GM18508 (cell line): ENCODE measurements at regions not wholly inside any gene's neighbourhood (a gene's known extent, or its start where the extent isn't known, plus 50 kb on each side); places are given as distances from the start of the nearest gene placed in this dataset.

ENCODE experiments used
- ATAC-seq: cut with Tn5 transposase; IDR thresholded peaks from one replicate; pipeline ENCODE4 v1.9.1; 2021; ENCODE audit warnings: moderate number of reproducible peaks; ENCODE audit not compliant: insufficient read depth, unreplicated experiment

- ATAC-seq: no peak
Measured at GRCh38 chr4:176499518-176499917, 179.8 kb downstream of the SPCS3 start.

DNA sequence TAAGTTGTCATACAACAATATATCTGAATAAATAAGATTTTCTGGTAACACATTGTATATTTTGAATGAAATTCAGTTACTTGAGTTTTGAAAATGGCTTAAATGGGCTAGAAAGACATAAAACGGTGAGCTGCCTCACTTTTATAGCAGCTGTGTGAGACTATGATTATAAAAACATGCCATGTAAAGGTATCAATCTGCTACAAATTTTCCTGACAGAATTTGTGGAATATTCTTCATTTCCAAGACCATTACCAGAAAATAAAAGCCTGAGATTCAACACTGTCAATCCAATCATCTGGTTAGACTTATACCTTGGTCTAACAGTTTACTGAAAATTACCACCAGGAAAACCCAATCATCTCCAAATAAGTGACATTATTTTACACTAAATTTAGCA lies 181.1 kb downstream of the SPCS3 start:
- no peak for ATAC-seq

GRCh38 chr4:176504118-176504517 lies 184.4 kb downstream of the SPCS3 start:
- ATAC-seq: no peak

DNA sequence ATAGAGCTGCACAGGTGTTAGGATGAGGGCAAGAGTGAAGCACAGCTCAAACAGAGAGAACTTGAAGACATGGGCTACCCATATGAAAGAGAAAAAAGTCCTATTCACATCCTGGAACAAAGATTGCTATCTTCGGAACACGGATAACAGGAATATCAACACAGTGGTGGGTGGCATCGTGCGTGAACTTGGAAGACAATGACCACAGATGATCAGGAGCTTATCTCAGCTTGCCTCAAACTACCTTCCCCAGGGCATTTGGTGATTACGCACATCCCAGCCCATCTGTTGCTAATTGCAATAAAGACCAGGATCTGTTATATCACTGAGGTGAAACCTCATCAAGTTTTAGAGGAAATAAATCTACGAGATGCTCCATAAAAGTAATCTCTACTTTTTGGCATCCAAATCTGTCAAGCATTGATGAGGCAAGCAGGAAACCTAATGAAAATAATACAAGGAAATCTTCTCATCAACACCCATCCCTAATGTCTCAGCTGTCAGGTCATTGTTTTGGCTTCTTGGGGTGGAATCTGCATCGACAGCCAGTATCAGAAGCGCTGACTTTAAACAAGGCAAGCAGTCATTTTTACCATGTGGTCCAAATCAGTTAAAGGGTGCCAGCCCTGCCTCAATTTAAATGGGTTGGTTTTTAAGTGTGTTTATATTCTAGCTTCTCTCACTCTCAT lies 188.2 kb downstream of the SPCS3 start:
- no peak for ATAC-seq

DNA sequence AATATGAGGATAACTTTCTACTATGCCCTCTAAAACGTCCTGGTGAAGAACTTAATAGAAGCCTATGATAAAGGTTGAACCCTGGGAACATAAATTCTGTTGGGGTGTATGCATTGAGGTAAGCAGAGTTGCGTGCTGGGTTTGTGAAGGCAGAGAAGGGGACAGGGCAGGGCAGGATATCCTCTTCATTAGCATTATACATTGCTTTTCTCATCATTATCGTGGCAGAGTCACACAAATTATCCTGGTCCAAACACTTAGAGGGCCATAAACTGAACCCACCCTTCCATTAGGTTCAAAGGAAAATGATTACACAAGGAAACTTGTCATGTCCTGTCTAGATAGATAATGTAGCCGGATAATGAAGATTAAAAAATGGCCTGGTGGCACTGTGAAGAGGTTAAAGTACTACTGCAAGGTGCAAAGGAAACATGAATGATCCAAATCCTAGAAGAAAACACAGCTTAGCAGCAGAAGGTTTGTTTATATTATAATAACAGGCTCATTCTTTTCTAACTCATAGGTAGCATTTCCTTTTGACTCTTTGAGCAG lies 189.1 kb downstream of the SPCS3 start:
- no peak for ATAC-seq

GRCh38 chr4:176525576-176525975 lies 205.8 kb downstream of the SPCS3 start:
- no peak for ATAC-seq

DNA sequence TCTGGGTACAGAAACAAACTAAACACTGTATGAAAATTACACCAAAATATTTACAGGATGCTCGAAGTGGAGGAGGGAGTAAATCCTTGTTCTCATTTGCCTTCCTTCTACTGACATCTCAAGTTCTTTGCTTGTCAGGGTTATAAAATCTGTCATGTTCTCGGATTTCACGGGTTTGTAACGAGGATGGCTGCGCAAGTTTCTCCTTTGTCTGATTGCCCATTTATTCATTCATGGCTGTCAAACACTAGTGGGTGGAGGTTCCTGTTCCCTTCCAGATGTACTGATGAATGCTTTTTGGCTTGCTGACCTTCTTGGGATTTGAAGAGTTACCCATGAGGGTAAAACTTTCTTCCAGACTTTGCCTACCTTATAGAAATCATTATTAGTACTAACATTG lies 206.9 kb downstream of the SPCS3 start:
- ATAC-seq: no peak

DNA sequence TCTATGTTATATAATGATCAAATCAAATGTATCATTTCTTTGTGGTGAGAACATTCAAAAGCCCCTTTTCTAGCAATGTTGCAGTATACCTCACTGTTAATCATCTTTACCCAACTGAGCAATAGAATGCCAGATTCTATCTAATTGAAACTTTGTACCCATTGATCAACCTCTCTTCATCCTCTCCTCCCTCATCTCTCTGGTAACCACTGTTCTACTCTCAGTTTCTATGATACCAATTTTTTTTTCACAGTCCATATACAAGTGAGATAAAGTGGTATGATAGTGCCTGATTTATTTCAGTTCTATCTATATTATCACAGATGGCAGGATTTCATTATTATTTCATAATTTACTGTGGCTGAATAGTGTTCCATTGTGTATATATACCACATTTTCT lies 209.8 kb downstream of the SPCS3 start:
- no peak for ATAC-seq

- no peak for ATAC-seq
Measured at GRCh38 chr4:176533159-176533558, 213.4 kb downstream of the SPCS3 start.

- no peak for ATAC-seq
Measured at GRCh38 chr4:176534566-176534965, 214.8 kb downstream of the SPCS3 start.

DNA sequence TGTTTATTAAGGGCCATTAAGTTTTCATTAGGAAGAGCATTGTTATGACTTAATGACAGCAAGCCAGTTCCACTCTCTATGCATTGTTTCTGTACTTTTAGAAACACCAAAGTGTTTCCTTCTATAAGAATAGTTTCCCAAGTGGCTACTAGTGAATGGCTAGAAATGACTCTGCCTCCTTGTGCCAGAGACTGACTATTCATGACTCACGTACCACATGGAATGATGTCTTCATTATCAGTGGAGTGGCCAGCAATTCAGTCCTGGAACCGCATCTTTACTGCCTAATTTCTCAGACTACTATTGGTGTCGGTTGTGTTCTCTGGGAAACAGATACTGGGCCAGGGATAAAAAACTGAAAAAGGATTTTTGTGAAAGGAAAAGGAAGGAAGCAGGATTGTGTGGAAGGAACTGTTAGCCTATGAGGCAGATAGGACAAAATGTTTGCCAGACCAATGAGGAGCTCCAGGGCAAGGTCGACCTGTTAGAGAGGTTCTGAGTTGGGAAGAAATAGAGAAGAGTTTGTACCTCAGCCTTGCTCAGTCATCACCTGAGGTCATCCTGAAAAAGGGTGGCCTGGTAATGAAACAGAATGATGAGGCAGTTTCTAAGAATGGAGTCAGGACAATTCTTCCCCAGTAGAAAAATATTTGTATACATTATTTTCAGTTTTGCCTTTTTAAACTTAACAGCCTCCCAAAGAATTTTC lies 218.6 kb downstream of the SPCS3 start:
- no peak for ATAC-seq

GRCh38 chr4:176539091-176539784 lies 219.5 kb downstream of the SPCS3 start:
- ATAC-seq: no peak

DNA sequence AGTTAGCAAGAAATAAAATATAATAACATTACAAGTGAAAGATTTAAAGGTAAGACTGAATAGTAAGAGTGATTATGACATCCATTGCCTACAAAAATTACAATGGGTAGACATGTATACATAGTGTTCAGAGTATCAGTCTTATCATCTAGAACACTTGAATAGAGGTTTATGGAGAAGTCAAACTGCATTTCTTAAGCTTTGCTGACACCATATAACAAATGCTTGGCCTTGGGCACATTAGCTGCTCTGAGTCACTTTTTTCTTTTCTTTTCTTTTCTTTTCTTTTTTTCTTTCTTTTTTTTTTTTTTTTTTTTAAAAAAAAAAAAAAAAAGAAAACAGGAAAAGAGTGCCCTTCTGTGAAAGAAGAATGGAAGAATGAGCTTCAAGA lies 220.0 kb downstream of the SPCS3 start:
- no peak for ATAC-seq

DNA sequence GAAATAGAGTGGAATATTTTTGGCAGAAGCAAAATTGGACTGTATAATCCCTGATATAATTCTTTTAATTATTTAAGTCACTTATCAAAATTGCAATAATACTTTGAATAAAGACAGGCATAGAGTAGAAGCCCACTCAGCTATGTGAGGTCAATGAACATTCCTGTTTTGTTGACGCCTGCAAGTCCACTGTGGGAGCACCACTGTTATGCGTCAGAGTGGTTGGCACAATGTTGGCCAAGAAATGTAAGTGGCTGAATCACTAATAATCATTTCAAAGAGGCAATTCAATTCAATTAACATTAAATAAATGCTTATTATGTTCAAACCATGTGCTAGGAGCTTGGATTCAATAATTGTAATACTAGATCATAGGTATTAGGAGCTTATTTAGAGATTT lies 221.0 kb downstream of the SPCS3 start:
- no peak for ATAC-seq

DNA sequence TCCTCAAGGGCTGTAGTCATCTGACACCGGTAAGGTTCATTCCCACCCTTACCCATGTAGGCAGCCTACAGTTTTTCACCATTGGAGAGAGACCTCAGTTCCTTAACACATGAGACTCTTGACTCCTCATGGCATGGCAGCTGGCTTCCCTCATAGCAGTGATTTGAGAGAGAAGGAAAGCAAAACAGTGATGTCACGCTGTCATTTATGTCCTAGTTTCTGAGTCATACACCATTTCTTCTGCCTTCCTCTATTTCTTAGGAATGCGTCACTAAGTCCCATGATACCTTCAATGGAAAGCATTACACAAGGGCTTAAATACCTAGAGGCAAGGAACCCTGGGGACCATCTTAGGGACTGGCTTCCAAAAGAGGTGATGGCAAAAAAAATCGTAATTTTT lies 226.1 kb downstream of the SPCS3 start:
- no peak for ATAC-seq

GRCh38 chr4:176546975-176547374 lies 227.2 kb downstream of the SPCS3 start:
- ATAC-seq: no peak

DNA sequence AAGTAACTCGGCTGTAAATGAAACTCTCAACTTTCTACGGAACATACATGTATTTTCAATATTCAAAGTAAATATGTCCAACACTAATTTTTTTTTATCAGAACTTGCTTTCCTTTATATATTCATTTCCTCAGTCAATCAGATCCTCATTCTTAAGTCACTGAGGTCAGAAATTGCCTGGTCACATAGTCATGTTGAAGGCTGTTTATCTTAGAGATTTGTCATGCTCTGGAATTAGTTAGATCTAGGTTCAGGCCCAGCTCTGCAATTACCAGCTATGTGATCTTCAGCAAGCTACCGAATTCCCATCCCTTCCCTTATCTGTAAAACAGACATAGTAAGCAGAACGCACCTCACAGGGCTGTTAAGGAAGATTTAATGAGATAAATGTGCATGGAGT lies 228.8 kb downstream of the SPCS3 start:
- ATAC-seq: no peak

DNA sequence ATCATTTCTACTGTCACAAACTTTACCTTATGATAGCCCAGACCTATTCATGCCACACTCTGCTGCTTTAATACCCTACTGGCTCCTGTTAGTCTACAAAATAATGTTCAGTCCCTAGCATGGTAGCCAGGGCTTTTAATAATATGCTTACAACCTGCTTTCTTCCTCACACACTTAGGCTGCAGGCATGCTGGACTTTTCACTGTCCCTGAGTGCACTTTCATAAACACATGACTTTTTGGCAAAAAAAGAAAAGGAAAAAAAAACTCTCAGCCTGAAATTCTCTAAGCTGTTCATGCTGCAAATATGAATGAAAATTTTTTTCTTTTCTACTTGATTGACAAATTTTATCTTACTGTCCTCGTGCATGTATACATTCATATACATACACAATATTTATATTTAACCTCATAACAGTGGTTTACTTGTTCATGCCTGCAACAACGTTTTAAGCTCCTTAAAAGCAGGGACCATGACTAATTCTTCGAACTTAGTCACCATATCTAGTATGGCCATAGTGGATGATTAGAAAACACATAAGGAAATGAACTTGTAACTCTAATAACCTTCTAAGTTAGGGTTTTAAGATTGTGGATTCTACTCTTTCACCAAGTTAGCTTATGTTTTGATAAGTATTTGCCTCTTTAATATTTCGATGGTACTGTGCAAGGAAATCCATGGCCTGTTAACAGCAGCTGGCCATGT lies 229.5 kb downstream of the SPCS3 start:
- no peak for ATAC-seq

DNA sequence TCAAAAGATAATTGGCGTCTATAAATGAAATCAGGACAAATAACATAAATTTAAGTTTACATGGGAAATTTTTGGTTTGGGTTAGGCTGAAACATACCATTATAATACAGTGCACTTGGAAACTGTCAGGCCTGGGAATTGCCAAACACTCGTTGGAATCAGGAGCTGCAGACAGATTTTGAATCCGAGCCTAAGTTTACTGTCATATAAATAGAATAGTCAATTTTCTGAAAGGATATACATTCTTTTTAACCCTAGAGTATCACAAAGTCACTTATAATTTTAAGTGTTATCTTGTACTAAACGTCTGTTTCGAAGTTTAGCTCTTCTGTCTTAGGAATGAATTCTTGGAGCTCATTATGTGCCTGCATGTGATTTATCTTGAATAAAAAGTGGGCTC lies 234.1 kb downstream of the VEGFC start:
- ATAC-seq: no peak

GRCh38 chr4:176561368-176561767 lies 231.4 kb downstream of the VEGFC start:
- no peak for ATAC-seq

GRCh38 chr4:176563591-176563990 lies 229.1 kb downstream of the VEGFC start:
- no peak for ATAC-seq
